Keratinocyte (primary cell): ENCODE measurements at regions not wholly inside any gene's neighbourhood (a gene's known extent, or its start where the extent isn't known, plus 50 kb on each side); places are given as distances from the start of the nearest gene placed in this dataset.

Source experiments
- DNase-seq: peaks from one replicate; pipeline ENCODE4 v3.0.0-alpha.2; 2011; ENCODE audit warnings: low read depth, missing footprints, low spot score
- FAIRE-seq: peaks from 2 replicates; lab custom pipeline; 2011; peaks lifted over from hg19 to GRCh38; lab: Jason Lieb, UNC
- H2AFZ ChIP-seq: 2 replicates; pipeline ENCODE4 v1.6.0; 2012; ENCODE audit warnings: low read length, control low read depth, inconsistent platforms; ENCODE audit not compliant: control insufficient read depth
- H3K27ac ChIP-seq: 2 replicates; pipeline ENCODE4 v1.5.1; 2011; ENCODE audit warnings: low read length; ENCODE audit not compliant: control insufficient read depth, insufficient read depth
- H3K27me3 ChIP-seq: 3 replicates; pipeline ENCODE4 v1.6.0; 2011; ENCODE audit warnings: low read length; ENCODE audit not compliant: control insufficient read depth, insufficient read depth; ENCODE audit errors: extremely low read depth
- H3K36me3 ChIP-seq, 2 experiments: 2 replicates in 1 of 2; 3 replicates in 1 of 2; pipeline ENCODE4 v1.5.1; 2011; ENCODE audit warnings: low read length in 2 of 2, mild to moderate bottlenecking in 1 of 2; ENCODE audit not compliant: control insufficient read depth in 2 of 2, insufficient read depth in 2 of 2; ENCODE audit errors: extremely low read depth in 1 of 2
- H3K4me1 ChIP-seq: 3 replicates; pipeline ENCODE4 v1.5.1; 2011; ENCODE audit warnings: low read length; ENCODE audit not compliant: control insufficient read depth, insufficient read depth; ENCODE audit errors: extremely low read depth
- H3K4me2 ChIP-seq: 3 replicates; pipeline ENCODE4 v1.6.0; 2011; ENCODE audit warnings: low read depth, low read length; ENCODE audit not compliant: control insufficient read depth, insufficient read depth; ENCODE audit errors: extremely low read depth
- H3K4me3 ChIP-seq, 3 experiments: fragments of 200-600 bp in 1 of 3; sonication (generic) in 1 of 3; 2 replicates in 2 of 3; 3 replicates in 1 of 3; pipeline ENCODE4 v1.5.1; 2011 to 2016; ENCODE audit warnings: low read length in 3 of 3, mild to moderate bottlenecking in 3 of 3, control low read depth in 2 of 3, inconsistent platforms in 1 of 3, low read depth in 1 of 3, mixed read lengths in 1 of 3, mixed run types in 1 of 3, moderate library complexity in 1 of 3; ENCODE audit not compliant: control insufficient read depth in 2 of 3, insufficient read depth in 2 of 3; ENCODE audit errors: extremely low read depth in 1 of 3
- H3K79me2 ChIP-seq: 2 replicates; pipeline ENCODE4 v1.6.0; 2012; ENCODE audit warnings: low read length; ENCODE audit not compliant: control insufficient read depth, insufficient read depth
- H3K9ac ChIP-seq: 3 replicates; pipeline ENCODE4 v1.6.0; 2011; ENCODE audit warnings: low read length; ENCODE audit not compliant: control insufficient read depth, insufficient read depth; ENCODE audit errors: extremely low read depth
- H3K9me1 ChIP-seq: 3 replicates; pipeline ENCODE4 v1.6.0; 2011; ENCODE audit warnings: low read length; ENCODE audit not compliant: control insufficient read depth, insufficient read depth; ENCODE audit errors: extremely low read depth
- H3K9me3 ChIP-seq: 2 replicates; pipeline ENCODE4 v1.5.1; 2012; ENCODE audit warnings: low read depth, low read length; ENCODE audit not compliant: control insufficient read depth
- H4K20me1 ChIP-seq: 3 replicates; pipeline ENCODE4 v1.6.0; 2011; ENCODE audit warnings: low read length; ENCODE audit not compliant: control insufficient read depth, insufficient read depth; ENCODE audit errors: extremely low read depth
- CTCF ChIP-seq, 3 experiments: IDR thresholded peaks in 1 of 3; conservative IDR thresholded peaks in 1 of 3; optimal IDR thresholded peaks in 1 of 3; 2 replicates in 2 of 3; 3 replicates in 1 of 3; pipeline versions ENCODE3 to v1.5.1; 2011; ENCODE audit warnings: low read length in 3 of 3, mild to moderate bottlenecking in 3 of 3, moderate library complexity in 2 of 3, control low read depth in 1 of 3, inconsistent platforms in 1 of 3; ENCODE audit not compliant: insufficient read depth in 2 of 3; ENCODE audit errors: extremely low read depth in 1 of 3
- EZH2 ChIP-seq: IDR thresholded peaks from one replicate; pipeline ENCODE4 v1.6.1; 2012; ENCODE audit warnings: inconsistent platforms, mild to moderate bottlenecking, low read length, moderate library complexity
- dilution Hi-C: fragments of 300-500 bp; cut with MboI; formaldehyde crosslinking; loops from one replicate; pipeline ENCODE4 v1.7.0; 2020; ENCODE audit warnings: low sequenced_read_pairs; ENCODE audit not compliant: extremely low pct_ligation_motif_present

- Histone ChIP-seq H3K4me1 (no peaks in the 10 kb centered on the region), H3K4me2 (no peak overlapping the region), H3K27me3 (no peaks in the 10 kb centered on the region), H3K4me3 (no peak overlapping the region), H2AFZ (no peak overlapping the region), H4K20me1 (no peaks in the 10 kb centered on the region), H3K36me3 (no peaks in the 10 kb centered on the region), H3K79me2 (no peaks in the 10 kb centered on the region), H3K9me3 (no peaks in the 10 kb centered on the region), H3K9ac (no peak overlapping the region), H3K9me1 (no peaks in the 10 kb centered on the region), H3K27ac (no peak overlapping the region)
- FAIRE-seq = no peak
- DNase-seq = no peak
- TF ChIP-seq EZH2 (no peak), CTCF (optimal IDR thresholded peaks at IDR 0.05 in 1 of 3, IDR thresholded peaks at IDR 0.05 in 1 of 3, conservative IDR thresholded peaks at IDR 0.05 in 1 of 3; ENCODE audit: extremely low read depth in 1 of 3, insufficient read depth in 2 of 3, low read length in 3 of 3) (no peak)
- dilution Hi-C loops = loop anchor here (25.0 kb wide), 1 partner anchor 321 kb away; no protein-coding TSS in a partner anchor
Observed at GRCh38 chr11:128315933-128316332, 271.4 kb downstream of the ETS1 start.

GRCh38 chr11:128313931-128314330 is 273.4 kb downstream of the ETS1 start:
- H3K4me1 ChIP-seq = no peaks in the 10 kb centered on the region
- no peak overlapping the region for H3K27ac ChIP-seq
- H3K9me3 ChIP-seq = no peaks in the 10 kb centered on the region
- no peaks in the 10 kb centered on the region for H3K79me2 ChIP-seq
- H3K4me3 ChIP-seq = no peak overlapping the region
- TF ChIP-seq EZH2 = no peak
- TF ChIP-seq CTCF (optimal IDR thresholded peaks at IDR 0.05 in 1 of 3, IDR thresholded peaks at IDR 0.05 in 1 of 3, conservative IDR thresholded peaks at IDR 0.05 in 1 of 3; ENCODE audit: extremely low read depth in 1 of 3, insufficient read depth in 2 of 3, low read length in 3 of 3) = no peak
- H3K27me3 ChIP-seq = no peaks in the 10 kb centered on the region
- H3K4me2 ChIP-seq = no peak overlapping the region
- no peaks in the 10 kb centered on the region for H3K9me1 ChIP-seq
- H4K20me1 ChIP-seq = no peaks in the 10 kb centered on the region
- no peaks in the 10 kb centered on the region for H3K36me3 ChIP-seq
- dilution Hi-C loops = loop anchor here (25.0 kb wide), 1 partner anchor 323 kb away; no protein-coding TSS in a partner anchor
- DNase-seq (no peak), FAIRE-seq (no peak)
- no peak overlapping the region for H2AFZ ChIP-seq
- H3K9ac ChIP-seq = no peak overlapping the region
